GM21390 (cell line): ENCODE measurements at regions not wholly inside any gene's neighbourhood (a gene's known extent, or its start where the extent isn't known, plus 50 kb on each side); places are given as distances from the start of the nearest gene placed in this dataset.
"Not testable (repeated sequence)": the region's sequence is repeated elsewhere in the genome, so short reads cannot be mapped to it uniquely, and the experiment has no call there.

Experiments
- ATAC-seq: cut with Tn5 transposase; IDR thresholded peaks from one replicate; pipeline ENCODE4 v1.9.1; 2021; ENCODE audit not compliant: unreplicated experiment

- no peak for ATAC-seq
These were observed 1606.2 kb upstream of the NUDT12 start for GRCh38 chr5:105168806-105169205.

DNA sequence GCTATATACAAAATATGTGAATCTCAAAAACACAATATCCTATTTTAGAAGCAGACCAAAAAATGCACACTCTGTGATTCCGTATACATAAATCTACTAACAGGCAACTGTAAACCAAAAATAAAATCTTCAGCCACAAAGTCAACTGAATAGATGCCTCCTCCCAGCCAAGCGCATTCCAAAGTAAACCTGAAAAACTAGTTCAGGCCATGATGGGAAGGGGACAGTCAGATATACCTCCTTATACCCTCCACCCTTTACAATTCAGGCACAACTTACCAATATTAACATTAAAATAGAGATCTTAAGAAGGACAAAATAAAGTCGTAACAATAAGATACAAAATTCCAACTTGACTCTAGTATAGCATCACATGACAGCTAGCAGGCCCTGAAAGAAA lies 1604.5 kb upstream of the NUDT12 start:
- ATAC-seq, result no peak

GRCh38 chr5:105163547-105163946 lies 1601.0 kb upstream of the NUDT12 start:
- no peak for ATAC-seq

DNA sequence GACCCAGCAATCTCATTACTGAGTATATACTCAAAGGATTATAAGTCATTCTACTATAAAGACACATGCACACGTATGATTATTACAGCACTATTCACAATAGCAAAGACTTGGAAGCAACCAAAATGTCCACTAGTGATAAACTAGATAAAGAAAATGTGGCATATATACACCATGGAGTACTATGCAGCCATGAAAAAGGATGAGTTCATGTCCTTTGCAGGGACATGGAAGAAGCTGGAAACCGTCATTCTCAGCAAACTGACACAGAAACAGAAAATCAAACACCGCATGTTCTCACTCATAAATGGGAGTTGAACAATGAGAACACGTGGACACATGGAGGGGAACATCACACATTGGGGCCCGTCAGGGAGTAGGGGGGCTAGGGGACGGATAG lies 1600.0 kb upstream of the NUDT12 start:
- ATAC-seq, result not testable (repeated sequence)

GRCh38 chr5:105158526-105158925 lies 1595.9 kb upstream of the NUDT12 start:
- no peak for ATAC-seq

- ATAC-seq, result no peak
These were observed 1587.7 kb upstream of the NUDT12 start for GRCh38 chr5:105150323-105150722.

DNA sequence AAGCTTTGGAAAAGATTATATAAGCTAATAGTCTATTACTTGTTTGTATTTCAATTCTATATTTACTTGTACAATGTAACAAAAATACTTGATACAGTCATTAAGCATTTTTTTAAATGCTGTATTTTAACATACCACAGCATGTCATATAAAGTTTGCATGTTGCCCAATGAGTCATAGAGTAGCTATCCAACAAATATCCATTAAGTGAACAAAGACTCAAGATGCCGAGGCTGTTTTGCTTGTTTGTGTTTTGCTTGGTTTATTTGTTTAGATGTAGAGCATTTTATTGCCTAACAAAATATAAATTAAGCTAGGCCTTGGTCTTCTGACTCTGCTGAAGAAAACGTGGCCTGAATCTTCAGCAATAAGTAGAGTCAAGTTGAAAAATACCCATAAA lies 1584.3 kb upstream of the NUDT12 start:
- ATAC-seq, result no peak

DNA sequence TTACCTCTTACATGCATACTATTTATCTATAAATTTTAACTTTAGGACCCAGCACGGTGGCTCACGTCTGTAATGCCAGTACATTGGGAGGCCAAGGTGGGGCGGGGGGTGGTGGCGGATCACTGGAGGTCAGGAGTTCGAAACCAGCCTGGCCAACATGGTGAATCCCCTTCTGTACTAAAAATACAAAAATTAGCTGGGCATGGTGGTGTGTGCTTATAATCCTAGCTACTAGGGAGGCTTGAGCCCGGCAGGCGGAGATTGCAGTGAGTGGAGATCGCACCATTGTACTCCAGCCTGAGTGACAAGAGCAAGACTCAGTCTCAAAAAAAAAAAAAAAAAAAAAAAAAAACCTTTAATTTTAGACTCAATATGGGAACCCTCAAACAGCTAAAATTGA lies 1582.6 kb upstream of the NUDT12 start:
- no peak for ATAC-seq

- no peak for ATAC-seq
These were observed 1571.7 kb upstream of the NUDT12 start for GRCh38 chr5:105134328-105134727.

GRCh38 chr5:105133087-105133486 lies 1570.5 kb upstream of the NUDT12 start:
- no peak for ATAC-seq

GRCh38 chr5:105132581-105132980 lies 1570.0 kb upstream of the NUDT12 start:
- no peak for ATAC-seq

GRCh38 chr5:105131045-105131444 lies 1568.5 kb upstream of the NUDT12 start:
- no peak for ATAC-seq

- no peak for ATAC-seq
These were observed 1539.0 kb upstream of the NUDT12 start for GRCh38 chr5:105101577-105101976.

- ATAC-seq, result no peak
These were observed 1526.4 kb upstream of the NUDT12 start for GRCh38 chr5:105088961-105089360.

GRCh38 chr5:105088102-105088501 lies 1525.5 kb upstream of the NUDT12 start:
- ATAC-seq, result no peak

GRCh38 chr5:105057893-105058292 lies 1495.3 kb upstream of the NUDT12 start:
- ATAC-seq, result no peak

GRCh38 chr5:105057001-105057436 lies 1494.4 kb upstream of the NUDT12 start:
- no peak for ATAC-seq

GRCh38 chr5:105054406-105054805 lies 1491.8 kb upstream of the NUDT12 start:
- no peak for ATAC-seq

GRCh38 chr5:105042623-105043022 lies 1480.0 kb upstream of the NUDT12 start:
- no peak for ATAC-seq

DNA sequence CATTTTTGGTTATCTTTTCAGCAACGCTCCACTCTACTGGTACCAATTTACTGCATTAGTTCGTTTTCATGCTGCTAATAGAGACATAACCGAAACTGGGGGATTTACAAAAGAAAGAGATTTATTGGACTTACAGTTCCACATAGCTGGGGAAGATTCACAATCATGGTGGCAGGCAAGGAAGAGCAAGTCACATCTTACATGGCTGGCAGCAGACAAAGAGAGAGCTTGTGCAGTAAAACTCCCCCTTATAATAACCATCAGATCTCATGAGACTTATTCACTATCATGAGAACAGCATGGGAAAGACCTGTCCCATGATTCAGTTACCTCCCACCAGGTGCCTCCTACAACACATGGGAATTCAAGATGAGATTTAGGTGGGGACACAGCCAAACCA lies 1474.2 kb upstream of the NUDT12 start:
- not testable (repeated sequence) for ATAC-seq

GRCh38 chr5:105034401-105034763 lies 1471.8 kb upstream of the NUDT12 start:
- no peak for ATAC-seq

DNA sequence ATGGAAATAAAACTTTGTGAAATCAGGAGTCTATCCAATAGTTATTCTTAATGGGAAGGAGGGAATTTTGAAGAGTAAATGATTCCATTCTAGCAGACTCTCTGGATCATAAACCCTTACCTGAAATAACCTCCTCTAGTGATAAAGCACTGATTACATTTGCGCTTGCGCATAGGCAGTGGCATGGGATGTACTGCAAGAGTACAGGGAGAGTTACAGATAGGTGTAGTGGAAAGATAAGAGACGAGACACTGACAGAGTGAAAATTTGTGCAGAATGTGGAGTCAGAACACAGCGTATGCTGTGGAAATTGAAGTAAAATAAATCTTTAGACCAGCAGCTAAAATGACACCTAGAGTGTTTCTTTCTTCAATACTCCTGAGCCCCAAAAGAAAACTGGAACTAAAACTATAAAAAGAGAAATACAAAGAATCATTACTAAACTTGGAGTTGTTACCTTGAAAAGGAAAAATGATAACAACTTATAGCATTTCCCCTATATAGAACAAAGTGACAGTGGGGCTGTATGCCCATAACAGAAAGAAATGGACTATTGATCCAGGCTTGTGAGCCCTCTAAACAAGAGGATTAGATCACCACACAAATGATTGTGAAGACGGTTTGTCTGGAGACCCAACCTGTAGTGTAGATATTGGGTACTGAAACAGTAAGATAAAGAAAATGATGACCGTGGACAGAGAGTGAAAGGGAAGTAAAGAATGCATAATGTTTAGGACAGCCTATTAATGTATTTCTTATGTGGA lies 1471.2 kb upstream of the NUDT12 start:
- no peak for ATAC-seq

DNA sequence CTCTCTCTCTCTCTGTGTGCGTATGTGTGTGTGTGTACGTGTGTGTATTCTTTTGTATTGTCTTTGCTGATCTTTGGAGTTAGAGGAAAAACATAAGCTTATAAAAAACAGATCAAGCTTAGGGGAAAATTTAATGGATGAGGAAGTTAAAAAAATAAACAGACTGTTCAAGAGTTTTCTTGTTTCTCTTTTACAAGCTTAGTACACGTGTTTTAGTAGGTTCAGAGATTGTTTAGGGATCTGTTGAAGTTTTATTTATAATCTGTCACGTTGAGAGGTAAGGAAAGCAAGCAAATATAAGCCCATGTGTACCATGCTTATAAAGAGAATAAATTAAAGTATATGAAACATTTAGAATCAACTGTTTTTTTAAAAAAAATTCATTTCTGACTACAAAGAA lies 1470.3 kb upstream of the NUDT12 start:
- no peak for ATAC-seq
